HAP-1 (cell line): ENCODE measurements at regions not wholly inside any gene's neighbourhood (a gene's known extent, or its start where the extent isn't known, plus 50 kb on each side); places are given as distances from the start of the nearest gene placed in this dataset.

Source experiments
- DNase-seq, 2 experiments: peaks; one replicate each; pipeline ENCODE4 v3.0.0-alpha.2; 2016 to 2020; ENCODE audit warnings: low spot score in 2 of 2
- H3K27me3 ChIP-seq: fragments of 250-450 bp; sonication (Bioruptor Pico); 2 replicates; pipeline ENCODE4 v1.5.1; 2020; ENCODE audit warnings: low read depth, mild to moderate bottlenecking, moderate library complexity
- H3K36me3 ChIP-seq: fragments of 250-450 bp; sonication (Bioruptor Pico); replicated peaks from 2 replicates; pipeline ENCODE4 v1.5.1; 2020; ENCODE audit warnings: mild to moderate bottlenecking
- H3K4me1 ChIP-seq: fragments of 250-450 bp; sonication (Bioruptor Pico); 2 replicates; pipeline ENCODE4 v1.5.1; 2020; ENCODE audit warnings: mild to moderate bottlenecking
- H3K4me3 ChIP-seq: fragments of 250-450 bp; sonication (Bioruptor Pico); 2 replicates; pipeline ENCODE4 v1.5.1; 2020; ENCODE audit warnings: mild to moderate bottlenecking, moderate library complexity
- H3K9me3 ChIP-seq: fragments of 250-450 bp; sonication (Bioruptor Pico); 2 replicates; pipeline ENCODE4 v1.5.1; 2020; ENCODE audit warnings: mild to moderate bottlenecking, moderate library complexity
- in situ Hi-C: fragments of 300-500 bp; cut with MboI; formaldehyde crosslinking; loops from 3 replicates; pipeline ENCODE4 v1.14.3; 2020; ENCODE audit warnings: low sequenced_read_pairs, inconsistent platforms, mixed read lengths

DNA sequence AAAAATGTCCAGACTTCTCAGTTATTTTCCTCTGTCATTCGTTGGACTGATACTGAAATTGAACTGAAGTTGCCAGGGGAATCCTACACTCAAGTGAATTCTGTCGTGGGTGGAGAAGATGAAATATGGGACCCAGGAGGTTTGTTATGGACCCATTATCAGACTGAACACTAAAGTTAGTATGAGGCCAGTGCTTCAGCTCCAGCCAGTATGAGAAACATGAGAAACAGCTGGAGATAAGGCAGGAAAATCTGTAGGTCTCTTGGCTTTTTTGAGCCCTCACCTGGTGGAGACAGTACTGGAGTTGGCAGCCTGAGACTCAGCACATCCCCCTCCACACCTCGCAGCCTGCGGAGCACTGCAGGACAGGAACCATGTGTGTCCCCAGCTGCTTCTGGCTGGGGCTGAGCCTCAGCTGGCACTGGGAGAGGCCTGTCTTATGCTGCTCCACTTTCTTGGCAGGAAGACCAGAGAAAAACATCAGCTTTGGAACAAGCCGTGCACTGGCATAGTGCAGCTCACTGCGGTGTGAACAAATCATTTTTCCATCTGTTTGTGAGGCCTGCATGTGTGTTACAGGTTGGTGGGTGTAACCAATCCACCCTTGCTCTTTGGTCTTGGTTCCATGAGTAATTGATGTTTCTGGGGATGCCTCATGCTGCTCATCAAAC is 641.0 kb downstream of the FGF9 start:
- no peak overlapping the region for H3K4me3 ChIP-seq
- in situ Hi-C loops = no loop called here
- H3K4me1 ChIP-seq = no peaks in the 10 kb centered on the region
- no peaks in the 10 kb centered on the region for H3K27me3 ChIP-seq
- H3K36me3 ChIP-seq = no peaks in the 10 kb centered on the region
- H3K9me3 ChIP-seq = no peaks in the 10 kb centered on the region
- DNase-seq = no peak

GRCh38 chr13:22312405-22312803 is 641.5 kb downstream of the FGF9 start:
- Histone ChIP-seq H3K4me1 (no peaks in the 10 kb centered on the region), H3K27me3 (no peaks in the 10 kb centered on the region), H3K36me3 (no peaks in the 10 kb centered on the region), H3K9me3 (no peaks in the 10 kb centered on the region), H3K4me3 (no peak overlapping the region)
- in situ Hi-C loops = no loop called here
- DNase-seq = no peak

DNA sequence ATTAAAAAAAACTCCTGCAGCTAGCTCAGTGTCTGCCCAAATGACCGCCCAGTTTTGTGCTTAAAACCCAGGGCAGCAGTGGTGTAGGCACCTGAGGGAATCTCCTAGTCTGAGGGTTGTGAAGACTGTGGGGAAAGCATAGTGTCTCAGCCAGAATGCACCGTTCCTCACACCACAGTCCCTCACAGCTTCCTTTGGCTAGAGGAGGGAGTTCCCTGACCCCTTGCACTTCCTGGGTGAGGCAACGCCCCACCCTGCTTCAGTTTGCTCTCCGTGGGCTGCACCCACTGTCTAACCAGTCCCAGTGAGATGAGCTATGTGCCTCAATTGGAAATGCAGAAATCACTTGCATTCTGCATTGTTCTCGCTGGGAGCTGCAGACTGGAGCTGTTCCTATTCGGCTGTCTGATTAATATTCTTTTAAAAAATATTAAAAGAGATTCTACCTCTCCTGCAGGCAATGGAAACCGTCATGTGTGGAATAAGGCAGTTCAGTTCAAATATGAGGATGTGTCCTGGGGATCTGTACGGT is 645.7 kb downstream of the FGF9 start:
- Histone ChIP-seq H3K4me3 (no peak overlapping the region), H3K27me3 (no peaks in the 10 kb centered on the region), H3K4me1 (no peaks in the 10 kb centered on the region), H3K36me3 (no peaks in the 10 kb centered on the region), H3K9me3 (no peaks in the 10 kb centered on the region)
- no peak for DNase-seq
- in situ Hi-C loops = no loop called here

GRCh38 chr13:22320991-22321390 is 650.1 kb downstream of the FGF9 start:
- Histone ChIP-seq H3K4me3 (no peak overlapping the region), H3K4me1 (no peaks in the 10 kb centered on the region), H3K9me3 (0 out of 2 replicates have a peak, but pooled peaks cover 3% of the 10 kb centered on the region), H3K36me3 (no peaks in the 10 kb centered on the region), H3K27me3 (no peaks in the 10 kb centered on the region)
- in situ Hi-C loops = no loop called here
- no peak for DNase-seq

GRCh38 chr13:22325761-22326160 is 654.9 kb downstream of the FGF9 start:
- in situ Hi-C loops = no loop called here

DNA sequence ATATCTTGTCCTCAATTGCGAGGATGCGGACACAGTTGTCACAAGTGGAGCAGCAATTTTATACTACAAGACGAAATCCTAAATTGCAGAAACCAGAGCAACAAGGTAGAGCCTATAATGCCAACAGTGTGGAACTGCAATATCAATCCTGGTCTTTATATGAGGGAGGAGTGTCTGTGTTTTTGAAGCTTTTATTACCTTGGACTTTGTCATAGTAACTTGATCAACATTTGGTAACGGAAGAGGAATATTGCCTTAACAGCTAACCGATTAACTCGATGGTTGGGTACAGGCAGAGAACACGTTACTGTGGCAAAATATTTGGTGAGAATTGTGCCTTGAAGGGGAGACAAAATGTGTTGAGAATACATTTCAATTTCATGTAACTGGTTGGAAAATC is 661.5 kb downstream of the FGF9 start:
- Histone ChIP-seq H3K36me3 (no peaks in the 10 kb centered on the region), H3K4me3 (no peak overlapping the region), H3K4me1 (no peaks in the 10 kb centered on the region), H3K27me3 (no peaks in the 10 kb centered on the region), H3K9me3 (no peaks in the 10 kb centered on the region)
- no peak for DNase-seq
- in situ Hi-C loops = no loop called here

More at GRCh38 chr13:22325761-22326160, 654.9 kb downstream of the FGF9 start:
- Histone ChIP-seq H3K36me3 (no peaks in the 10 kb centered on the region), H3K27me3 (no peaks in the 10 kb centered on the region), H3K4me3 (no peak overlapping the region), H3K9me3 (0 out of 2 replicates have a peak, but pooled peaks cover 3% of the 10 kb centered on the region), H3K4me1 (no peaks in the 10 kb centered on the region)
- no peak for DNase-seq

DNA sequence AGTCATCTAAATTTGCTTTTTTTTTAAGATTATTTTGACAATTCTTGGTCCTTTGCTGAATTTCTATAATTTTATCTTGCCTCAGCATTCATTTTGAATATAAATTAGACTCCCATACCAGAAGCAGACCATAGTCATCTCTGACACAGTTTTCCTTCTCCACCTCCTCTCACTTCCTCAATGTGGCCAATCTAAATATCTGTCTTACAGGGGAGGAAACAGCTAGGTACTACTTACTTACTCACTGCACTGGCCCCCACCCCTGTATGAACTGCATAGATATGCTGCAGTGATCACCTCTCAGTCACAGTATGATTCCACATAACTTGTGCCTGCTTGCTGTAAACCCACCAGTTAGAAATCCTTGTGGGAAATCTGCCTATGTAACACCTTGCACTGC is 665.6 kb downstream of the FGF9 start:
- DNase-seq = no peak
- Histone ChIP-seq H3K9me3 (no peaks in the 10 kb centered on the region; the same call in 1 of the 2 replicates), H3K27me3 (no peaks in the 10 kb centered on the region), H3K4me3 (no peak overlapping the region), H3K4me1 (no peaks in the 10 kb centered on the region), H3K36me3 (no peaks in the 10 kb centered on the region)
- in situ Hi-C loops = no loop called here

- no peaks in the 10 kb centered on the region for H3K27me3 ChIP-seq
- in situ Hi-C loops = no loop called here
- no peaks in the 10 kb centered on the region for H3K4me1 ChIP-seq
- no peak for DNase-seq
- H3K4me3 ChIP-seq = no peak overlapping the region
- H3K36me3 ChIP-seq = no peaks in the 10 kb centered on the region
- 0 out of 2 replicates have a peak, but pooled peaks cover 2% of the 10 kb centered on the region for H3K9me3 ChIP-seq
These were observed 686.3 kb downstream of the FGF9 start for GRCh38 chr13:22357132-22357531.

- DNase-seq = no peak
- Histone ChIP-seq H3K27me3 (no peaks in the 10 kb centered on the region), H3K4me3 (no peak overlapping the region), H3K4me1 (no peaks in the 10 kb centered on the region), H3K9me3 (peaks cover 8% of the 10 kb centered on the region), H3K36me3 (no peaks in the 10 kb centered on the region)
- in situ Hi-C loops = no loop called here
These were observed 698.2 kb downstream of the FGF9 start for GRCh38 chr13:22369090-22369489.

GRCh38 chr13:22369840-22370239 is 699.0 kb downstream of the FGF9 start:
- Histone ChIP-seq H3K36me3 (no peaks in the 10 kb centered on the region), H3K4me3 (no peak overlapping the region), H3K4me1 (no peaks in the 10 kb centered on the region), H3K9me3 (peaks cover 8% of the 10 kb centered on the region), H3K27me3 (no peaks in the 10 kb centered on the region)
- in situ Hi-C loops = no loop called here
- DNase-seq = no peak

GRCh38 chr13:22372261-22372660 is 701.4 kb downstream of the FGF9 start:
- peaks cover 8% of the 10 kb centered on the region for H3K9me3 ChIP-seq
- no peaks in the 10 kb centered on the region for H3K27me3 ChIP-seq
- no peak for DNase-seq
- no peaks in the 10 kb centered on the region for H3K4me1 ChIP-seq
- H3K36me3 ChIP-seq = no peaks in the 10 kb centered on the region
- H3K4me3 ChIP-seq = no peak overlapping the region
- in situ Hi-C loops = no loop called here

DNA sequence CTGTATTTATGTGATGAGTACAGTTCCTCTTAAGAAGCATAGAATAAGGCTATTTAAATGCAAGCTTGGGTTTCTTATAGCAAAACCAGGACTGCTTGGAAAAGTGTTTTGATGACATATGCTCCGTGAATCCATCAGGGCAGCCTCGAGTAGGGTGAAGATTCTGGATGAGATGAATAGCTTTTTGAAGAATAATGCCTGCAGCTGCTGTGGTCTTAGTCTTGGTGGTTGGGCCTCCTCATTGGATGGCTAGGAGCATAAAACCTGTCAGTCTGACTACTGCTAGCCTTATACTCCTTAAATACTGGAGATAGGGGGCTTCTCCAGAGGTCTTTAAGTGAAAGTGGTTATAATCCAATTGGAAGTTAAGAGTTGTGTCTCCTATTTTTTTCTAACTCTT is 704.3 kb downstream of the FGF9 start:
- in situ Hi-C loops = no loop called here
- Histone ChIP-seq H3K4me1 (no peaks in the 10 kb centered on the region), H3K4me3 (no peak overlapping the region), H3K9me3 (peaks cover 6% of the 10 kb centered on the region), H3K27me3 (no peaks in the 10 kb centered on the region), H3K36me3 (no peaks in the 10 kb centered on the region)
- no peak for DNase-seq

DNA sequence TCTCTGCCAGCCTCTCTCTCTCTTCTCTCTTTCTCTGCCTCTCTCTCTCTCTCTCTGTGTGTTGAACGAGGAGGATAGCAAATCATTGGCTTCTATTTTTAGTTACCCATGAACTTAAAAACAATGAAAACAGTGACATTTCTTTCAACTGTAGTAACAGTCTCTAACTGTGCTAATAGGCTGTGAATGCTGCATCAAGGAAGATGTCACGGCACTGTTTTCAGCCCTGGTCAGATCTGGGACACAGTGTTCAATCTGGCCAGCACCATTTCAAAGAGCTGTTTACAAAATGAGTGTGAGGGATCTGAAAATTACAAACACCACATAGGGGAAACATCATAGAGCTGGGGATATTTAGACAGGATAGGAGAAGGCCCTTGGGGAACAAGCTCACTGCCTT is 717.0 kb downstream of the FGF9 start:
- H3K4me3 ChIP-seq = no peak overlapping the region

GRCh38 chr13:22399801-22400420 is 729.0 kb downstream of the FGF9 start:
- Histone ChIP-seq H3K27me3 (no peaks in the 10 kb centered on the region), H3K36me3 (no peaks in the 10 kb centered on the region), H3K4me1 (no peaks in the 10 kb centered on the region), H3K4me3 (no peak overlapping the region), H3K9me3 (0 out of 2 replicates have a peak, but pooled peaks cover 2% of the 10 kb centered on the region)
- in situ Hi-C loops = no loop called here
- no peak for DNase-seq

More for the DNA sequence above, 717.0 kb downstream of the FGF9 start:
- DNase-seq = no peak
- Histone ChIP-seq H3K9me3 (peaks cover 2% of the 10 kb centered on the region), H3K36me3 (no peaks in the 10 kb centered on the region), H3K4me1 (no peaks in the 10 kb centered on the region), H3K27me3 (no peaks in the 10 kb centered on the region)
- in situ Hi-C loops = no loop called here
